A549 (cell line): ENCODE measurements at regions not wholly inside any gene's neighbourhood (a gene's known extent, or its start where the extent isn't known, plus 50 kb on each side); places are given as distances from the start of the nearest gene placed in this dataset.
A peak's percentile ranks its signal among the peaks of the same experiment; 100 is the strongest.

Experiments
- ATAC-seq, 2 experiments: fragments of 200-7000 bp in 1 of 2; fragments of >200 bp in 1 of 2; cut with Nextera tagmentation in 1 of 2; cut with Tn5 transposase in 1 of 2; 3 replicates each; pipeline versions ENCODE4 v1.8.0 to v1.9.1; 2018 to 2020; ENCODE audit warnings: mild to moderate bottlenecking in 1 of 2, moderate library complexity in 1 of 2
- CTCF ChIA-PET: fragments of 300-600 bp; sonication (Branson Sonifier 250); formaldehyde crosslinking; extraction: SDS; loops from one replicate; lab custom pipeline; 2021; ENCODE audit warnings: antibody characterized with exemption, inconsistent platforms; lab: Yijun Ruan, JAX
- POLR2A ChIA-PET: fragments of 350-600 bp; formaldehyde crosslinking; extraction: SDS; loops from one replicate; lab custom pipeline; 2021; ENCODE audit warnings: antibody characterized with exemption, inconsistent platforms; lab: Yijun Ruan, JAX
- DNase-seq, 2 experiments: peaks; one replicate each; pipeline versions ENCODE4 v3.0.0 to v3.0.0-alpha.2; 2011 to 2016; ENCODE audit warnings: low read depth in 1 of 2, low spot score in 1 of 2
- FAIRE-seq: peaks from 2 replicates; lab custom pipeline; 2011; peaks lifted over from hg19 to GRCh38; lab: Jason Lieb, UNC
- H3K27ac ChIP-seq, 2 experiments: fragments of >200 bp; sonication (Bioruptor Twin); formaldehyde crosslinking; 3 replicates each; pipeline ENCODE4 v1.5.1; 2016 to 2017
- H3K4me1 ChIP-seq: fragments of >200 bp; sonication (Bioruptor Twin); formaldehyde crosslinking; 3 replicates; pipeline ENCODE4 v1.6.1; 2016
- H3K4me2 ChIP-seq: fragments of >200 bp; sonication (Bioruptor Twin); formaldehyde crosslinking; 3 replicates; pipeline ENCODE4 v1.6.1; 2016
- H3K4me3 ChIP-seq: fragments of >200 bp; sonication (Bioruptor Twin); formaldehyde crosslinking; 3 replicates; pipeline ENCODE4 v1.5.1; 2016
- H3K9me3 ChIP-seq: fragments of >200 bp; sonication (Bioruptor Twin); formaldehyde crosslinking; 3 replicates; pipeline ENCODE4 v1.6.1; 2016
- CBX2 ChIP-seq: fragments of 200-600 bp; sonication (generic); IDR thresholded peaks from 2 replicates; pipeline ENCODE4 v1.6.1; 2016; ENCODE audit warnings: low read depth, mild to moderate bottlenecking, borderline replicate concordance
- CBX8 ChIP-seq: fragments of 200-600 bp; sonication (generic); IDR thresholded peaks from 2 replicates; pipeline ENCODE4 v1.6.1; 2016
- CHD4 ChIP-seq: fragments of 200-600 bp; sonication (generic); IDR thresholded peaks from 2 replicates; pipeline ENCODE4 v1.6.1; 2016; ENCODE audit warnings: antibody characterized with exemption, mild to moderate bottlenecking, borderline replicate concordance
- CTCF ChIP-seq: fragments of >200 bp; sonication (Bioruptor Twin); formaldehyde crosslinking; IDR thresholded peaks from 3 replicates; pipeline ENCODE4 v1.5.1; 2016
- ELK1 ChIP-seq: fragments of 150-350 bp; IDR thresholded peaks from 2 replicates; pipeline ENCODE4 v1.6.1; 2014; ENCODE audit warnings: low read depth, mild to moderate bottlenecking, low read length
- EP300 ChIP-seq, 2 experiments: fragments of >200 bp; sonication (Bioruptor Twin); formaldehyde crosslinking; IDR thresholded peaks; 2 replicates in 1 of 2; 3 replicates in 1 of 2; pipeline ENCODE4 v1.6.1; 2016 to 2017
- FOSL2 ChIP-seq, 2 experiments: fragments of 450-650 bp in 1 of 2; fragments of >200 bp in 1 of 2; sonication (Bioruptor Twin) in 1 of 2; formaldehyde crosslinking; IDR thresholded peaks; 2 replicates each; pipeline versions ENCODE4 v1.5.0 to v1.6.1; 2016 to 2020; ENCODE audit warnings: mild to moderate bottlenecking in 1 of 2, moderate library complexity in 1 of 2
- GATA3 ChIP-seq: IDR thresholded peaks from 2 replicates; pipeline ENCODE4 v1.6.1; 2012; ENCODE audit warnings: borderline replicate concordance
- HOXA7 ChIP-seq: fragments of 250-450 bp; sonication (Bioruptor Pico); IDR thresholded peaks from 2 replicates; pipeline ENCODE4 v1.5.0; 2020; ENCODE audit warnings: mild to moderate bottlenecking, moderate library complexity
- JUN ChIP-seq, 2 experiments: fragments of >200 bp; sonication (Bioruptor Twin); formaldehyde crosslinking; IDR thresholded peaks; 2 replicates in 1 of 2; 3 replicates in 1 of 2; pipeline ENCODE4 v1.6.1; 2016 to 2017
- KDM5A ChIP-seq: fragments of 200-600 bp; sonication (generic); IDR thresholded peaks from 2 replicates; pipeline ENCODE4 v1.6.1; 2016; ENCODE audit warnings: antibody characterized with exemption, mild to moderate bottlenecking
- MAX ChIP-seq: IDR thresholded peaks from 2 replicates; pipeline ENCODE4 v1.6.1; 2012
- MYC ChIP-seq: IDR thresholded peaks from 2 replicates; pipeline ENCODE4 v1.6.1; 2012; ENCODE audit warnings: mild to moderate bottlenecking, inconsistent platforms, low read length, improper control_type of control experiment, borderline replicate concordance
- PHF8 ChIP-seq: fragments of 200-600 bp; sonication (generic); IDR thresholded peaks from 2 replicates; pipeline ENCODE4 v1.6.1; 2016; ENCODE audit warnings: low read depth, mild to moderate bottlenecking, antibody characterized with exemption, moderate library complexity, borderline replicate concordance
- POLR2A ChIP-seq: IDR thresholded peaks from 2 replicates; pipeline ENCODE4 v1.6.1; 2012; ENCODE audit warnings: mild to moderate bottlenecking, low read length
- RAD21 ChIP-seq, 2 experiments: fragments of >200 bp in 1 of 2; sonication (Bioruptor Twin) in 1 of 2; formaldehyde crosslinking in 1 of 2; IDR thresholded peaks in 1 of 2; conservative IDR thresholded peaks in 1 of 2; 2 replicates in 1 of 2; 3 replicates in 1 of 2; pipeline ENCODE4 v1.6.1; 2012 to 2018; ENCODE audit warnings: inconsistent platforms in 1 of 2
- RCOR1 ChIP-seq: fragments of 150-350 bp; IDR thresholded peaks from 2 replicates; pipeline ENCODE4 v1.6.1; 2014; ENCODE audit warnings: antibody characterized with exemption, low read length, low read depth
- REST ChIP-seq: fragments of 200-600 bp; sonication (generic); IDR thresholded peaks from 2 replicates; pipeline ENCODE4 v1.6.1; 2016; ENCODE audit warnings: antibody characterized with exemption, mild to moderate bottlenecking, moderate library complexity
- RFX5 ChIP-seq: fragments of 450-650 bp; IDR thresholded peaks from 2 replicates; pipeline ENCODE4 v1.7.1; 2014; ENCODE audit warnings: antibody characterized with exemption, mild to moderate bottlenecking, moderate library complexity
- SREBF2 ChIP-seq: fragments of 450-650 bp; IDR thresholded peaks from 2 replicates; pipeline ENCODE4 v1.6.1; 2014; ENCODE audit warnings: mild to moderate bottlenecking, moderate library complexity
- TFCP2L1 ChIP-seq: fragments of 250-450 bp; sonication (Bioruptor Pico); IDR thresholded peaks from 2 replicates; pipeline ENCODE4 v1.5.0; 2021; ENCODE audit warnings: mild to moderate bottlenecking
- TP53 ChIP-seq: fragments of 250-450 bp; sonication (Bioruptor Pico); IDR thresholded peaks from 2 replicates; pipeline ENCODE4 v1.5.0; 2021; ENCODE audit warnings: mild to moderate bottlenecking, moderate library complexity
- USF2 ChIP-seq: fragments of 450-650 bp; IDR thresholded peaks from 2 replicates; pipeline ENCODE4 v1.6.1; 2014; ENCODE audit warnings: antibody characterized with exemption
- ZC3H11A ChIP-seq: fragments of 450-650 bp; IDR thresholded peaks from 2 replicates; pipeline ENCODE4 v1.6.1; 2014; ENCODE audit warnings: antibody characterized with exemption, mild to moderate bottlenecking
- ZSCAN20 ChIP-seq: fragments of 250-450 bp; sonication (Bioruptor Pico); IDR thresholded peaks from 2 replicates; pipeline ENCODE4 v1.8.0; 2022; ENCODE audit warnings: mild to moderate bottlenecking, moderate library complexity
- WGBS: methylation state at CpG from one replicate; pipeline ENCODE4 v1.1.6; 2017; ENCODE audit errors: missing lambda C conversion rate; 5-methylcytosine and 5-hydroxymethylcytosine counted together

GRCh38 chr2:106995556-106995955 is 109.6 kb upstream of the ST6GAL2 start:
- H3K4me1 ChIP-seq, result peaks cover 33% of the 10 kb centered on the region

GRCh38 chr2:106996171-106996769 is 110.3 kb upstream of the ST6GAL2 start:
- peak overlapping the region; percentile 77 for H3K4me2 ChIP-seq
- POLR2A ChIA-PET, result no interaction called here
- no peak for ATAC-seq
- TF ChIP-seq USF2 (no peak), MYC (no peak), TFCP2L1 (CRISPR knock-in tag) (no peak), ZSCAN20 (CRISPR knock-in tag) (no peak), RFX5 (no peak), REST (no peak), POLR2A (no peak), HOXA7 (CRISPR knock-in tag) (no peak), ZC3H11A (no peak)
- TF ChIP-seq, all 56 proteins: peak for 0
- WGBS, result 76% methylated on average over 11 of the region's 11 CpGs
- Histone ChIP-seq H3K4me1 (peaks cover 38% of the 10 kb centered on the region), H3K4me3 (no peak overlapping the region), H3K27ac (peak overlapping the region; percentile 70 to 80), H3K9me3 (no peaks in the 10 kb centered on the region)
- DNase-seq, result no peak
- CTCF ChIA-PET, result no interaction called here
- FAIRE-seq, result no peak

More at GRCh38 chr2:106995556-106995955, 109.6 kb upstream of the ST6GAL2 start:
- TF ChIP-seq EP300 (IDR thresholded peaks at IDR 0.05), result no peak
- TF ChIP-seq RCOR1, result no peak
- TF ChIP-seq ZSCAN20 (CRISPR knock-in tag), result no peak
- TF ChIP-seq ELK1, result no peak
- TF ChIP-seq CBX8, result no peak
- no peak for TF ChIP-seq PHF8
- 56% methylated on average over 7 of the region's 7 CpGs for WGBS
- ATAC-seq (no peak), FAIRE-seq (no peak), DNase-seq (no peak)
- ChIA-PET CTCF (no interaction called here), POLR2A (no interaction called here)
- H3K4me3 ChIP-seq, result no peak overlapping the region
- peak overlapping the region; percentile 8 to 80; a peak in 4 of 6 replicates for H3K27ac ChIP-seq
- no peak overlapping the region for H3K4me2 ChIP-seq
- no peaks in the 10 kb centered on the region for H3K9me3 ChIP-seq

GRCh38 chr2:106997204-106997603 is 111.2 kb upstream of the ST6GAL2 start:
- ChIA-PET CTCF (interaction anchor here (1.2 kb wide), 1 partner anchor 9 kb away, joined by 4 read pairs; no protein-coding TSS in a partner anchor), POLR2A (no interaction called here)
- DNase-seq (peak in 1 of 2 experiments; percentile 61), FAIRE-seq (no peak), ATAC-seq (peak; percentile 48 to 78; a peak in 4 of 6 replicates)
- Histone ChIP-seq H3K27ac (peak overlapping the region; percentile 70 to 80), H3K9me3 (no peaks in the 10 kb centered on the region), H3K4me2 (peak overlapping the region; percentile 77), H3K4me3 (no peak overlapping the region; the same call in 2 of the 3 replicates), H3K4me1 (peaks cover 44% of the 10 kb centered on the region)
- WGBS, result 0% methylated on average over 3 of the region's 3 CpGs
- TF ChIP-seq CBX2 (no peak), SREBF2 (no peak), GATA3 (peak; percentile 13; the same call in 1 of the 2 replicates), RAD21 (conservative IDR thresholded peaks at IDR 0.05 in 1 of 2, IDR thresholded peaks at IDR 0.05 in 1 of 2) (0 out of 5 replicates have a peak, but pooled peaks of 1 of the 2 experiments have one; percentile 12), JUN (IDR thresholded peaks at IDR 0.05) (no peak), USF2 (no peak), KDM5A (no peak), MAX (peak; percentile 32; the same call in 1 of the 2 replicates), CBX8 (no peak), CTCF (no peak), FOSL2 (IDR thresholded peaks at IDR 0.05) (no peak), FOSL2 (CRISPR knock-in tag; IDR thresholded peaks at IDR 0.05) (peak; percentile 66), TP53 (CRISPR knock-in tag) (no peak), CHD4 (no peak)
